K562 (cell line): ENCODE measurements at regions not wholly inside any gene's neighbourhood (a gene's known extent, or its start where the extent isn't known, plus 50 kb on each side); places are given as distances from the start of the nearest gene placed in this dataset.

Source experiments
- EP300 ChIP-seq: IDR thresholded peaks from 2 replicates; pipeline ENCODE4 v1.6.1; 2012; ENCODE audit warnings: low read length, improper control_type of control experiment
- NCOA2 ChIP-seq, 2 experiments: fragments of 450-650 bp; IDR thresholded peaks; 2 replicates each; pipeline ENCODE4 v1.6.1; 2018; ENCODE audit warnings: mild to moderate bottlenecking in 2 of 2, moderate library complexity in 1 of 2; ENCODE audit not compliant: partially characterized antibody in 2 of 2
- POLR2AphosphoS2 ChIP-seq: IDR thresholded peaks from 2 replicates; pipeline ENCODE4 v1.6.1; 2012; ENCODE audit warnings: low read length, improper control_type of control experiment
- SMARCB1 ChIP-seq: IDR thresholded peaks from 2 replicates; pipeline ENCODE4 v1.6.1; 2011; ENCODE audit warnings: improper control_type of control experiment, low read depth; ENCODE audit not compliant: insufficient read length
- SP1 ChIP-seq: sonication (generic); formaldehyde crosslinking; IDR thresholded peaks from 2 replicates; pipeline ENCODE4 v1.8.1; 2022; ENCODE audit warnings: mild to moderate bottlenecking, missing genetic modification reagents
- SRSF7 ChIP-seq: fragments of 200-400 bp; formaldehyde crosslinking; optimal IDR thresholded peaks from 2 replicates; pipeline ENCODE3; 2017; ENCODE audit warnings: mild to moderate bottlenecking, low read depth, low read length
- ZBTB1 ChIP-seq: sonication (generic); formaldehyde crosslinking; IDR thresholded peaks from 2 replicates; pipeline ENCODE4 v1.8.1; 2023; ENCODE audit warnings: missing genetic modification reagents, low read depth, mild to moderate bottlenecking, borderline replicate concordance
- TF ChIP-seq, protein P1 (sequence below): sonication (generic); formaldehyde crosslinking; IDR thresholded peaks from 2 replicates; pipeline ENCODE4 v1.8.0; 2023; ENCODE audit warnings: mild to moderate bottlenecking, missing genetic modification reagents
- TF ChIP-seq, protein P2 (sequence below): sonication (generic); formaldehyde crosslinking; IDR thresholded peaks from 2 replicates; pipeline ENCODE4 v1.8.0; 2022; ENCODE audit warnings: mild to moderate bottlenecking, low read depth, missing genetic modification reagents
- TF ChIP-seq, protein P3 (sequence below): fragments of 200-600 bp; sonication (generic); IDR thresholded peaks from one replicate; pipeline ENCODE4 v1.6.1; 2012; ENCODE audit warnings: mild to moderate bottlenecking, low read depth, low read length, inconsistent platforms

DNA sequence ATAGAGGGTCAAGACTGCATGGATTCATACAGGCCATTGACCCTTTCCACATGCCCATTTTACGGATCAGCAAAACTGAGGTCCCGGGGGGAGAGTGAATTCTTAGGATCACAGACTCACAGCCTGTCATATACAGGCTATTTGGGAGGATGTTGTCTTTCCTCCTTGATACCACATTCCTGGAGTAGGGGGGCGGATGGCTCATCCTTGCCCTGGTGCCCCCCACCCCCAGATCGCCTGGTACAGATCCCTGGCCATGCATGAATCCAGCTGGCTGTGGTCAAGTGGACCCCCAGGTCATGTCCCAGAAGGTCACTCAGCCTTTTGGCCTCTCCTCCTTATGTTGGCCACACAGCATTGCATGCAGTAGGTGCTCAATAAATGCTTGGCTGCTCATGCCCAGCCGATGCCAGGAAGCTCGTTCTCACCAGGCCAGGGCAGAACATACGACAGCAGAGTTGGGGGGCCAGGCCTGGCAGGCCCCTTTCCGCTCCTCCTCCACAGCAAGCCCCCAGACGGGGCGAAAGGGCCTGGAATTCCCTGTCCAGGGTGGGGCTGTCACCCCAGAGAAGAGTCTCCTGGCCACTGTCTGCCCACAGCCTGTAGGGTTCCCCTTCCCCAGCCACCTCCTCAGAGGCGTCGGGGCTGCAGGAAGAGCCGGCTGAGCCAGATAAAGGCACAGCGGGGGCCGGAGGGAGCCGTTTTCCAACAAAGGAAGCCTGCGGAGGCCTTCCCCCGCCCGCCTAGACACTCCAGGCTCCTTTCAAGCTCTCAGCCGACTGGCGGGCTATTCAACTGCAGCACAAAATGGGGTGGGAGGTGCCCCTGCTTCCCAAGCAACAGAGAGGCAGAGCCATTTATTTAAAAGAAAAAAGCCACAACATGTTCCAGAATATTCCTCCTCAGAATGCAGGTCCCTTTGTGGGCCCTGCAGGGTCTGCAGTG is 215.7 kb upstream of the CIBAR2 start (continued):
- TF ChIP-seq, protein P1, sequence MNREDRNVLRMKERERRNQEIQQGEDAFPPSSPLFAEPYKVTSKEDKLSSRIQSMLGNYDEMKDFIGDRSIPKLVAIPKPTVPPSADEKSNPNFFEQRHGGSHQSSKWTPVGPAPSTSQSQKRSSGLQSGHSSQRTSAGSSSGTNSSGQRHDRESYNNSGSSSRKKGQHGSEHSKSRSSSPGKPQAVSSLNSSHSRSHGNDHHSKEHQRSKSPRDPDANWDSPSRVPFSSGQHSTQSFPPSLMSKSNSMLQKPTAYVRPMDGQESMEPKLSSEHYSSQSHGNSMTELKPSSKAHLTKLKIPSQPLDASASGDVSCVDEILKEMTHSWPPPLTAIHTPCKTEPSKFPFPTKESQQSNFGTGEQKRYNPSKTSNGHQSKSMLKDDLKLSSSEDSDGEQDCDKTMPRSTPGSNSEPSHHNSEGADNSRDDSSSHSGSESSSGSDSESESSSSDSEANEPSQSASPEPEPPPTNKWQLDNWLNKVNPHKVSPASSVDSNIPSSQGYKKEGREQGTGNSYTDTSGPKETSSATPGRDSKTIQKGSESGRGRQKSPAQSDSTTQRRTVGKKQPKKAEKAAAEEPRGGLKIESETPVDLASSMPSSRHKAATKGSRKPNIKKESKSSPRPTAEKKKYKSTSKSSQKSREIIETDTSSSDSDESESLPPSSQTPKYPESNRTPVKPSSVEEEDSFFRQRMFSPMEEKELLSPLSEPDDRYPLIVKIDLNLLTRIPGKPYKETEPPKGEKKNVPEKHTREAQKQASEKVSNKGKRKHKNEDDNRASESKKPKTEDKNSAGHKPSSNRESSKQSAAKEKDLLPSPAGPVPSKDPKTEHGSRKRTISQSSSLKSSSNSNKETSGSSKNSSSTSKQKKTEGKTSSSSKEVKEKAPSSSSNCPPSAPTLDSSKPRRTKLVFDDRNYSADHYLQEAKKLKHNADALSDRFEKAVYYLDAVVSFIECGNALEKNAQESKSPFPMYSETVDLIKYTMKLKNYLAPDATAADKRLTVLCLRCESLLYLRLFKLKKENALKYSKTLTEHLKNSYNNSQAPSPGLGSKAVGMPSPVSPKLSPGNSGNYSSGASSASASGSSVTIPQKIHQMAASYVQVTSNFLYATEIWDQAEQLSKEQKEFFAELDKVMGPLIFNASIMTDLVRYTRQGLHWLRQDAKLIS (CRISPR knock-in tag), result no peak
- TF ChIP-seq SMARCB1 (no peak), SP1 (0 out of 2 replicates have a peak, but pooled peaks have one; percentile 41), NCOA2 (IDR thresholded peaks at IDR 0.05; ENCODE audit: partially characterized antibody in 2 of 2) (no peak), POLR2AphosphoS2 (no peak), ZBTB1 (0 out of 2 replicates have a peak, but pooled peaks have one; percentile 53), EP300 (peak; percentile 79; the same call in 1 of the 2 replicates), SRSF7 (no peak)
- TF ChIP-seq, protein P2, sequence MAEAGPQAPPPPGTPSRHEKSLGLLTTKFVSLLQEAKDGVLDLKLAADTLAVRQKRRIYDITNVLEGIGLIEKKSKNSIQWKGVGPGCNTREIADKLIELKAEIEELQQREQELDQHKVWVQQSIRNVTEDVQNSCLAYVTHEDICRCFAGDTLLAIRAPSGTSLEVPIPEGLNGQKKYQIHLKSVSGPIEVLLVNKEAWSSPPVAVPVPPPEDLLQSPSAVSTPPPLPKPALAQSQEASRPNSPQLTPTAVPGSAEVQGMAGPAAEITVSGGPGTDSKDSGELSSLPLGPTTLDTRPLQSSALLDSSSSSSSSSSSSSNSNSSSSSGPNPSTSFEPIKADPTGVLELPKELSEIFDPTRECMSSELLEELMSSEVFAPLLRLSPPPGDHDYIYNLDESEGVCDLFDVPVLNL, result peak; percentile 84; the same call in 1 of the 2 replicates
- TF ChIP-seq, protein P3, sequence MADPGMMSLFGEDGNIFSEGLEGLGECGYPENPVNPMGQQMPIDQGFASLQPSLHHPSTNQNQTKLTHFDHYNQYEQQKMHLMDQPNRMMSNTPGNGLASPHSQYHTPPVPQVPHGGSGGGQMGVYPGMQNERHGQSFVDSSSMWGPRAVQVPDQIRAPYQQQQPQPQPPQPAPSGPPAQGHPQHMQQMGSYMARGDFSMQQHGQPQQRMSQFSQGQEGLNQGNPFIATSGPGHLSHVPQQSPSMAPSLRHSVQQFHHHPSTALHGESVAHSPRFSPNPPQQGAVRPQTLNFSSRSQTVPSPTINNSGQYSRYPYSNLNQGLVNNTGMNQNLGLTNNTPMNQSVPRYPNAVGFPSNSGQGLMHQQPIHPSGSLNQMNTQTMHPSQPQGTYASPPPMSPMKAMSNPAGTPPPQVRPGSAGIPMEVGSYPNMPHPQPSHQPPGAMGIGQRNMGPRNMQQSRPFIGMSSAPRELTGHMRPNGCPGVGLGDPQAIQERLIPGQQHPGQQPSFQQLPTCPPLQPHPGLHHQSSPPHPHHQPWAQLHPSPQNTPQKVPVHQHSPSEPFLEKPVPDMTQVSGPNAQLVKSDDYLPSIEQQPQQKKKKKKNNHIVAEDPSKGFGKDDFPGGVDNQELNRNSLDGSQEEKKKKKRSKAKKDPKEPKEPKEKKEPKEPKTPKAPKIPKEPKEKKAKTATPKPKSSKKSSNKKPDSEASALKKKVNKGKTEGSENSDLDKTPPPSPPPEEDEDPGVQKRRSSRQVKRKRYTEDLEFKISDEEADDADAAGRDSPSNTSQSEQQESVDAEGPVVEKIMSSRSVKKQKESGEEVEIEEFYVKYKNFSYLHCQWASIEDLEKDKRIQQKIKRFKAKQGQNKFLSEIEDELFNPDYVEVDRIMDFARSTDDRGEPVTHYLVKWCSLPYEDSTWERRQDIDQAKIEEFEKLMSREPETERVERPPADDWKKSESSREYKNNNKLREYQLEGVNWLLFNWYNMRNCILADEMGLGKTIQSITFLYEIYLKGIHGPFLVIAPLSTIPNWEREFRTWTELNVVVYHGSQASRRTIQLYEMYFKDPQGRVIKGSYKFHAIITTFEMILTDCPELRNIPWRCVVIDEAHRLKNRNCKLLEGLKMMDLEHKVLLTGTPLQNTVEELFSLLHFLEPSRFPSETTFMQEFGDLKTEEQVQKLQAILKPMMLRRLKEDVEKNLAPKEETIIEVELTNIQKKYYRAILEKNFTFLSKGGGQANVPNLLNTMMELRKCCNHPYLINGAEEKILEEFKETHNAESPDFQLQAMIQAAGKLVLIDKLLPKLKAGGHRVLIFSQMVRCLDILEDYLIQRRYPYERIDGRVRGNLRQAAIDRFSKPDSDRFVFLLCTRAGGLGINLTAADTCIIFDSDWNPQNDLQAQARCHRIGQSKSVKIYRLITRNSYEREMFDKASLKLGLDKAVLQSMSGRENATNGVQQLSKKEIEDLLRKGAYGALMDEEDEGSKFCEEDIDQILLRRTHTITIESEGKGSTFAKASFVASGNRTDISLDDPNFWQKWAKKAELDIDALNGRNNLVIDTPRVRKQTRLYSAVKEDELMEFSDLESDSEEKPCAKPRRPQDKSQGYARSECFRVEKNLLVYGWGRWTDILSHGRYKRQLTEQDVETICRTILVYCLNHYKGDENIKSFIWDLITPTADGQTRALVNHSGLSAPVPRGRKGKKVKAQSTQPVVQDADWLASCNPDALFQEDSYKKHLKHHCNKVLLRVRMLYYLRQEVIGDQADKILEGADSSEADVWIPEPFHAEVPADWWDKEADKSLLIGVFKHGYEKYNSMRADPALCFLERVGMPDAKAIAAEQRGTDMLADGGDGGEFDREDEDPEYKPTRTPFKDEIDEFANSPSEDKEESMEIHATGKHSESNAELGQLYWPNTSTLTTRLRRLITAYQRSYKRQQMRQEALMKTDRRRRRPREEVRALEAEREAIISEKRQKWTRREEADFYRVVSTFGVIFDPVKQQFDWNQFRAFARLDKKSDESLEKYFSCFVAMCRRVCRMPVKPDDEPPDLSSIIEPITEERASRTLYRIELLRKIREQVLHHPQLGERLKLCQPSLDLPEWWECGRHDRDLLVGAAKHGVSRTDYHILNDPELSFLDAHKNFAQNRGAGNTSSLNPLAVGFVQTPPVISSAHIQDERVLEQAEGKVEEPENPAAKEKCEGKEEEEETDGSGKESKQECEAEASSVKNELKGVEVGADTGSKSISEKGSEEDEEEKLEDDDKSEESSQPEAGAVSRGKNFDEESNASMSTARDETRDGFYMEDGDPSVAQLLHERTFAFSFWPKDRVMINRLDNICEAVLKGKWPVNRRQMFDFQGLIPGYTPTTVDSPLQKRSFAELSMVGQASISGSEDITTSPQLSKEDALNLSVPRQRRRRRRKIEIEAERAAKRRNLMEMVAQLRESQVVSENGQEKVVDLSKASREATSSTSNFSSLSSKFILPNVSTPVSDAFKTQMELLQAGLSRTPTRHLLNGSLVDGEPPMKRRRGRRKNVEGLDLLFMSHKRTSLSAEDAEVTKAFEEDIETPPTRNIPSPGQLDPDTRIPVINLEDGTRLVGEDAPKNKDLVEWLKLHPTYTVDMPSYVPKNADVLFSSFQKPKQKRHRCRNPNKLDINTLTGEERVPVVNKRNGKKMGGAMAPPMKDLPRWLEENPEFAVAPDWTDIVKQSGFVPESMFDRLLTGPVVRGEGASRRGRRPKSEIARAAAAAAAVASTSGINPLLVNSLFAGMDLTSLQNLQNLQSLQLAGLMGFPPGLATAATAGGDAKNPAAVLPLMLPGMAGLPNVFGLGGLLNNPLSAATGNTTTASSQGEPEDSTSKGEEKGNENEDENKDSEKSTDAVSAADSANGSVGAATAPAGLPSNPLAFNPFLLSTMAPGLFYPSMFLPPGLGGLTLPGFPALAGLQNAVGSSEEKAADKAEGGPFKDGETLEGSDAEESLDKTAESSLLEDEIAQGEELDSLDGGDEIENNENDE, result no peak
